HG02938 (cell line): ENCODE measurements at regions not wholly inside any gene's neighbourhood (a gene's known extent, or its start where the extent isn't known, plus 50 kb on each side); places are given as distances from the start of the nearest gene placed in this dataset.
A peak's percentile ranks its signal among the peaks of the same experiment; 100 is the strongest.

Source experiments
- ATAC-seq: cut with Tn5 transposase; IDR thresholded peaks from one replicate; pipeline ENCODE4 v1.9.1; 2021; ENCODE audit warnings: mild to moderate bottlenecking, moderate library complexity; ENCODE audit not compliant: unreplicated experiment

DNA sequence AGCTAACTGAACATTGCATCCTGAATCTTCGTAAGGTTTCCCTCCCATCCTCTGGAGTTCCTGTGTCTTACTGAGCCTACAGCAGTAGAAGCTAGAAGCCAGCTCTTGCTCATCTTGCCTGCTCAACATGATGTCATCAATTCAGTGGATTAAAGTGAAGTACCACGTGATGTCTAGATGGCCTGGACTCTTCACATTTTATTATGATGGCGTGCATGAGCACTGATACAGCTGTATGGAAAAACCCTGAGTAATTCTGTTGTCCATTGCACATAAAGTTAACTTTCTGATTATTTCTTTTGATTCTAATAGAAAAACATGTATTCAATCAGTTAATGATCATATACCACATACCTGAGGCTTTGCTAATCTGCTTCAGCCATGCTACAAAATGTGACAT is 2387.7 kb upstream of the TENM3 start:
- ATAC-seq: no peak

DNA sequence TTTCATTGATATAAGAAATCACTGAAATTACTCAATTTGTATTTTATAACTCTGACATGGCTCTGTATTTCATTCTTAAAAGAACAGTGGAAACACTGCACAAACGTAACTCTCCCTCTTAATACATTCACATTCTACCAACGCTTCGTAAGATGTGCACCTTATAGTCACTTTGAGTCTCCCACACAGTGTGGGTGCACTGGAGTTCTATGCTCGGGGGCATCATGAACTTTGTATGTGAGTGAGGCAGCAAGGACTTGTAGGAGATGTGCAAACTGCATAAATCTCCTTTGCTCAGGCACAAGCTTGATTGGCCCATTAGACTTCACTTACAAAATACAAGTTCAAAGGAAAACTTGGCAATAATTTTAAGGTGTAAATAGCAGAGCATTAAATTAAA is 2385.0 kb upstream of the TENM3 start:
- no peak for ATAC-seq

DNA sequence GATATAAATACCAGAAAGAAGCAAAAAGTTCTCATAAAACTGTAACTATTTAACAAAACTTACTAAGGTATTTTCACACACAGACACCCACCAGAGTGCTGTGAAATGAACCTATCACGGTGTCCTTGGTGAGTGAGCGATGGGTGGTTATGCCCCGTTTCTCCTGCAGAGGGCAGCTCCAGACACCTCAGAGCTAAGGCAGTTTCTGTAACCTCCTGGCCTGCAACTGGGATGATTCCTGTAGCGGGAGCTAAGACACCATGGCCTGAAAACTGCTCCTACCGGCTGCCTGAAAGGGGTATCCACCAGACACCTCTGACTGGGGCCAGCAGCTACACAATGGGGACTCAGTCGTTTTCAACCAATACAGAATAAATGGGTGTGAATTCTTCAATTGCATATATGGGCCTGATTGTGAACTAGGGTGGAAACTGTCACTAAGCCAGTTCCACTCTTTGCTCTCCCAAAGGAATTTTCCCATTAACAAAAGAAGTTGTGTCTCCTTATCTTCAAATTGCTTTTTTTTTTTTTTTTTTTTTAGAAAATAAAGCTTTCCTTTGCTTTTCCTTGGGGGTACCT is 2375.8 kb upstream of the TENM3 start:
- ATAC-seq: peak; percentile 99

DNA sequence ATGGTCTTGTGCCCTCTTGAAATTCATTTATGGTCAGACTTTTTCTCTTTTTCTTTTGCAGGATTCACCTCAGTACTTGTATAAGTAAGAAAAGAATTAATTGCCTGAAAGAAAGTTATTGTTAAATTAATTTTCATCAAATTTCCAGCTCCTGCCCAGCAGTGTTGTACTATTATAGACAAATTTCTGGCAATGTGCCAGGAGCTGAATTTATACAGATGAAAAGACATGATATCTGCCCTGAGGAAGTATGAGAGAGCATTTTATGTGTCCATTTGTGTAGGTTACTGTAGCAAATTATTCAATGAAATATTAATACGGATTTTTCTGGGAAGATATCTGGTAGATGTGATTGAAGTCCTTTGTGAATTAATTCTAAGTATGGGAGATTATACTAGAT is 2371.5 kb upstream of the TENM3 start:
- ATAC-seq: no peak

DNA sequence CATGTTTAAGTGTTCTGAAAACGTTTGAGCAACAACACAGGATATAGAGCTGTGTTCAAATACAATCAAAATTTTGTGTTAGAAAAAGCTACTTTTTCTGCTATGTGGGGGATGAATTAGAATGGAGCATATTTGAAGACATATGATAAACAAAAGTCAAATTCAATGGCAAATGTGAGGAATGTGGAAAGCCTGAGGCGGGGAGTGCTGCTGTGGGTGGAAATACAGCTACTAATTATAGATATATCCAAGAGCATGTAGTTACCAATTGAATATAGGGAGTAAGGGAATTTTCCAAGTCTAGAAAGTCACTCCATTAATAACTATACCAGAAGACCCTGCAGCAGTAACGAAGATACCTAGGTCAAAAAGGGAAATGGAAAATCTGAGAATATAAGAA is 2370.4 kb upstream of the TENM3 start:
- ATAC-seq: no peak

DNA sequence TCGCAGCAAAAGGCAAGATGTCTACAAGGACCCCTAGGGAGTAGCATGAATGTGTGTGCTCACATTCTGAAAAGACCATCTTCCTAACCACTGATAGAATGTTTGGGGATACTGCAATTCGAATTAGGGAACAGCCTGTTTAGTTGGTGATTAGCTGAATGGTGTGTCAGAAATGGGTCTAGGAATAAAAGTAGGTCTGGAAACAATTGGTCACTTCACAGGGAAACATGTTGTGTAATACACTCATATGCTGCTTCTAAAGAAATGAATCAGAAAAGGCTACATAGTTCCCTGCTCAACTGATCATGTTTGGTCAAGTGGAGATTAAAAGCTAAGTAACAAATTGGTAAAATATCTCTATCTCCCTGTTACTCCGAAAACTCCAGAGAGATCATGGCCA is 2362.4 kb upstream of the TENM3 start:
- no peak for ATAC-seq

DNA sequence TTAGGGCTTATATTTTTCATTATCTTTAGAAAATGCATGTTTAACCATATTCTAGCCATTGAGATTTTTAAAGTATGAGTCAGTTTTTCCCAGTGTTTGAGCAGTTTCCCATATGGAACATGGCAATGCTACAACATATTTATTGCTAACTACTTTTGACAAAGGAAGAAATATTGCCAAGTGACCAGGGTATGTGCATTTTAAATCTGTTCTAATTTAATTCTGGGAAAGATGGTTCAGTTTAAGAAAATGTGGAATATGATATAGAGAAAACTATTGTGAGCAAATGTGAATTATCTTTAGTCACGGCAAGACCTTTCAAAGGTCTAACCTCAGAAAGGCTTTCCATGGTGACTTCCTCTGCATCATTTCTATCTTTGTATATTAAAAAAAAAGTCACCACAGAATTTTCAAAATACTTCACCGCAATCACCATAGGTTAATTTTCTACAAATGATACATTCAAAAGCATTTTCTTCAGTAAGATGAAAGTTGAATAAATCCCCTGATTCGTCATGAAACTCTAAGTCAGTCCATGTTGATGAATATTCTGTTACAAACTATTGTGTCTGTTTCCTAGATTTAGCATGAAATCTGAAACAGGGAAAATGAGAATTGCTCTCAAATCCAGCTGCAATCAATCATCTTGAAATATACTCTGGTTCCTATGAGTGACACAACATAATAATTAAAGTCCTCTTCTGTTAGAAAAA is 2349.0 kb upstream of the TENM3 start:
- ATAC-seq: no peak

DNA sequence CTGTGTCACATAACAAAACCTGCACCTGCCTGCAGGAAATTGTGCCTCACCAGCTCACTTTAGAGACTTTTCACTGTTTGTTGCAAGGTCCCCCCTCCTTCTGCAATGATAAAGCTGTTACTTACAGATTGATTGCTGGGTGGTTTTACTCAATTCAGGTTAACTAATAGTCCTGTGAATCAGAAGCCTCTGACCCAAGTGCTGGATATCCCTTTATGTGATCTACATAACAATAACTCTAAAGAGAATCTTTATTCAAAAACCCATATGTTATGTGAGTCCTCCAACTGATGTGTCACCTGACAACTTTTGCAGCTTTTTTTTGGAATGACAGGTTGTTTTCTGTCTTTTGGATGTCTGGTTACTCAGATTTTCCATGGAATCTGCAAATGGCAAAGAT is 2323.6 kb upstream of the TENM3 start:
- ATAC-seq: no peak

DNA sequence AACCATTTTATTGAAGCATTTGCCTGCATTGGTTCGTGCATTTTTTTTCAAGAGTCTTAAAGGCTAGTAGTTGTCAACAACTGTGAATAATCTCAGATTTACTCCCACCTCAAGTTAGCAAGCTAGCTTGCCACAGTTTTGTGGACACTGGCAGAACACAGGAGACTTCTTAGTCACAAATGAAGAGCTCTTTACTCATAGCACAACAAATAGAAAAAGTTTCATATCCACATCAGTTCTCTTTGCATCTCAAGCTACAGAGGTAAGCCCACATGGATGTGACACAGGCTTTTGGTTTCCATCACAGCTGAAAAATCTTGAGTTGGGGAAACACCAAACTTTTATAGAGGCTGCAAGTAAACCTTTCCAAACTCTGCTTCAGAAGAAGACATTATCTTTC is 2315.7 kb upstream of the TENM3 start:
- ATAC-seq: peak; percentile 85

DNA sequence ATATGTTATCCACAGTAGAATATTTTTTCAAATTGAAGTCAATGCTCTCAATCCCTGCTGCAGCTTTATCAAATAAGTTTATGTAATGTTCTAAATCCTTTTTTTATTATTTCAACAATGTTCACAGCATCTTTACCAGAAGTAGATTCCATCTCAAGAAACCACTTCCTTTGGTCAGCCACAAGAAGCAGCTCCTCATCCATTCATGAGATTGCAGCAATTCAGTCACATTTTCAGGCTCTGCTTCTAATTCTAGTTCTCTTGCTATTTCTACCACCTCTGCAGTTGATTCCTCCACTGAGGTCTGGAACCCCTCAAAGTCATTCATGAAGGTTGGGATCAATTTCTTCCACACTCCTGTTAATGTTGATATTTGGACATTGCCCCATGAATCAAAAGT is 2301.3 kb upstream of the TENM3 start:
- ATAC-seq: no peak

DNA sequence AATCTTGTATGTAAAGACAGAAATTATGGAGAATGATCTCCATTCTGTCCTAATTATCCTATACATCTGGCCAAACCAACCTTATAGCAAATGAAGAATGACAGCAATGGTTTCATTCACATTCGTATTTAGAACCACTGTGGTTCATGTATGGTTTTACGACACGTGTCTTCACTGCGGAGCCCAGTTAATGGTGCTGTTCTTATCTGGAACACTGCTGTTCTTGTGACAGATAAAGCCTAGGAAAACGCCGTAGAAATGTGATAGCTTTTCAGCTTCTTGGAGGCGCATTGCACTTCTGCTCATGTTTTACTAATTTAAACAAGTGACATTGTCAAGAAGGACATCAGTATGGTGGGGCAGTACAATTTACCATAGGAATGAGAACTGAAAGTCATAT is 2266.4 kb upstream of the TENM3 start:
- ATAC-seq: no peak

DNA sequence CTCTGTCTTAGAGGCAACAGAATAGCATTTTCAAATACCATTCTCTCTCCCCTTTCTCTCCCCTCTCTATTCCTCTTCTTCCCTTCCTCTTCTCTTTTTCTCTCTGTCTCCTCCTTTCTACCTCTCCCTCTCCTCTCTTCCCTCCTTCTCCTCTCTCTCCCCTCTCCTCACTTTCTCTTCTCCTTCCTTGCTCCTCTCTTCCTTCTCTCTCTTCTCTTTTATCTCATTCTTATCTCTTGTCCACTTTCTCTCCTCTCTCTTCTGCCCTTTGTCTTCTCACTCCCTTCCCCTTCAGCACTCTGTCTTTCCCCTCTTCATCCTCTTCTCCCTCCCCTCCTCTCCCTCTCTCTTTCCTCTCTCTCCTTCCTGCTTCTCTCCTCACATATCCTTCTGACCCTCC is 2265.8 kb upstream of the TENM3 start:
- ATAC-seq: no peak

DNA sequence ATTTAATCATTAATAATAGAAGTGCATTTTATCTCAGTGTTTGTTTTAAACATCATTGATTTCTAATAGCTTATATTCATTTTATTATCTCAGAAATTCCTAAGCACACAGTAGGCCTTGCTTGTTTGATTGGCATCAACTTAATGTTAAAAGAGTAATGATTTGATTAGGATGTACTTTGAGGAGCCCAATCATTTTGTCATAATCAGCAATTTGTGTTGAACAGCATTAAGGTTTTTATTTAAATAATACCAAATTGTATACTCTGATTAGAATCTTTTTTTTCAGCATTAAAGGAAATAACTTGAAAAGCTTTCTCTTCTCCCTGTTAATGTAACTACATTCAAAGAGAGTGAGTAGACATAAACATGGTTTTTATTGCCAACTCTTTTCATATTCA is 2262.0 kb upstream of the TENM3 start:
- ATAC-seq: no peak

DNA sequence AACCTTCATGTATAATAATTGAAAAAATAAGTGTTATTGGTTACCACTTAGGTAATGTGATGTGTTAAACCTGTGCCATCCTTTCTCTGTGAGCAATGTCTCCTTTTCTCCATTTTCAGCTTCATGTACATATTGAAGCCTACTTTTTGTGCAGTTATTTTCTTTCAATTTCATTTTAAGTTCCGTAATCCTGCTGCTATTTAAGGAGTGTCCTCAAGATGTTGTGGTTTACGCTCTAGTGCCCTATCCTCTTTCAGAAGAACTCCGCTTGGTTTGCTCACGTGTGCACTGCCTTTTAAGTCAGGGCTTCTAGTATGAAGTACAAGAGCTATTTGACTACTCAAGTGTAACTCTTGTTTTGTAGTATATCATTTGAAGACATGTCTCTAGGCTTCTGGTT is 2253.2 kb upstream of the TENM3 start:
- ATAC-seq: peak; percentile 100

DNA sequence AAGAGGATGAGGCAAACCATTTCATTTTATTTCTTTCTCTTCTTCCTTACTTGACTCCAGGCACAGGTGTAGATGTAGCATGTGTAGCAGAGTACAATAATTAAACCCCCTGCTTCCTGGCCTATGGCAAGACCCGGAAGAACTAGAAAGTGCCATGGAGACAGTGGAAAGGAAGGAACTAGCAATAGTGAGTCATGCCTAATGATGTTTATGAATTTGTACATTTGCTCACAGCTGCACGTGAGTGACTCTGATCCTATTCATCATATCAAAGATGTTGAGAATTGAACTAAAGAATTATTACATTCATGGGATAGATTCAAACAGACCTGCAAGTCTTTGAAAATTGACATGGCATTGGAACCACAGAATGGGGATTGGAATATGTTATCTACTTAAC is 2233.9 kb upstream of the TENM3 start:
- no peak for ATAC-seq

DNA sequence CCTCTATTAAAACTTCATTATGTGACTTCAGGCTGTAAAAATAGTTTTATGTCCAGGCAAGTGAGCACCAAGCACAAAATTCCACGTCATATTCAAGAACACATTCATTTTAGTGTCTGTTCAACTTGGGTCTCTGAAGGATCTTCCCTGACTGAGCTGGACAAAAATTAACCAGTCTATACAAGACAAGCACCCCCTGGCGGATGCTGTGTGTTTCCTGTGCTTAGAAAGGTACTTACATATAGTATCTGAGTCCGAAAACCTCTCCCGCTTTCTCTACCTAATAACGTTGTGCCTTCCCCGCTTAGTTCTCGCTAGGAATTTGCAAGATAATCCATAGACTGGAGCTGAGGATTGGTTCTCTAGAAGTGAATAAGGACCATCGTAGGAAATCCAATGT is 2214.5 kb upstream of the TENM3 start:
- peak; percentile 75 for ATAC-seq

DNA sequence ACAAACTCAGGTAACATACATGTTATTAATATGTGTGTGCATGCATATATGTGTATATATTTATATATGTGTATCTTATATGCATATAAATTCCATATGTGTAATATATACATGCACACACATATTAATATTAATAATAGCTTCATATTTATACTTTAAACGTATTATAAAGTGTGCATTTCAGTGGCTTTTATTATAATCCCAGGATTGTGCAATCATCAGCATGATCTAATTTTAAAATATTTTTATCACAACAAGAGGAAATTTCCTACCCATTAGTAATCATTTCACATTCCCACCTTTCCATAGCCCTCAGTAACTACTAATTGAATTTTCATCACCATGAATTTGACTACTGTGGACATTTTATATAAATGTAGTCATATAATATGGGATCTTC is 2211.9 kb upstream of the TENM3 start:
- ATAC-seq: no peak

DNA sequence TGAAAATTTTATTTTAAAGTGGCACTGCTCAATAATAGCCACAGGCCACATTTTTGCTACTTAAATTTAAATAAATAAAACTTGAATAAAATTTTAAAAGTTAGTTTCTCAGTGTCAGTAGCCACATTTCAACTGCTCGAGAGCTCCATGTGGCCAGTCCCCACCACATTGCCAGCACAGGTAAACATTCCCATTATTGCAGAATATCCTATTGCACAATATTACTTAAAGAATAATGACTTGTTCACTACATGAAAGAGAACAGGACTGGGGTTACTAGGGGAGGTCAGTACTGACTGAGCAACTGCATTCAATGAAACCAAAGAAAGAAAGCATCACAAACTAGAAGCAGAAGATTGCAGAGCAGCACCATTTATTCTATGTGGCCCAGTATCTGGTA is 2201.6 kb upstream of the TENM3 start:
- ATAC-seq: no peak

DNA sequence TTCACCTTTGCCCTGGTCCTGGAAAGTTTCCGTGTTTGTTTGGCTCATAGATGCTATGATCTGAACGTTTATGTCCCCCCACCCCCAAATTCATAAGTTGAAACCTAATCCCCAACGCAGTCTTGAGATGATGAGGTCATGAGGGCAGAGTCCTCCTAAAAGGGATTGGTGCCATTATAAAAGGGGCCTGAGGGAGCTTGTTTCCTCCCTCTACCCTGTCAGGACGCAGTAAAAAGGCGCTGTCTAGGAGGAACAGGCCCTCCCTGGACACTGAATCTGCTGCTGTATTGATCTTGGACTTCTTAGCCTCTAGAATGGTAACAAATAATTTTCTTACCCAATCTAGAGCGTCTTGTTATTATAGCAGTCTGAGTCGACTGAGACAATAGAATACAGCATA is 2190.6 kb upstream of the TENM3 start:
- no peak for ATAC-seq

DNA sequence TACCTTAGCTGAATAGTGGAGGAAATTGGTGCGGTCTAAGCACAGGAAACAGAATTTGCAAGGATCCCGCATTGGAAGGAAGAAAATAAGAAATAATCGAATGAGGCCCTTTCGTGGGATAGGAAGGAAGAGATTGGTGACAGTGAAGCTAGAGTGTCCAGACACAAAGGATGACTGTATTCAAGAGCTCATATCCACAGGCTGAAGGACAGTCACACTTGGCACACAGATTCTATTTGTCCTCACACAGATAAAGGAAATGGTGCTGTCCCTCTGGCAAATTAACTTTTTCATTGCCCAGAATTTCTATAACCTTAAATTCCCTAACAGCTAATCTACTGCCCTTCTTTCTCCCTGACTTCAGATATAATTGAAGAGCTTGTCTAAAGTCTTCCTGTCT is 2188.9 kb upstream of the TENM3 start:
- ATAC-seq: no peak

DNA sequence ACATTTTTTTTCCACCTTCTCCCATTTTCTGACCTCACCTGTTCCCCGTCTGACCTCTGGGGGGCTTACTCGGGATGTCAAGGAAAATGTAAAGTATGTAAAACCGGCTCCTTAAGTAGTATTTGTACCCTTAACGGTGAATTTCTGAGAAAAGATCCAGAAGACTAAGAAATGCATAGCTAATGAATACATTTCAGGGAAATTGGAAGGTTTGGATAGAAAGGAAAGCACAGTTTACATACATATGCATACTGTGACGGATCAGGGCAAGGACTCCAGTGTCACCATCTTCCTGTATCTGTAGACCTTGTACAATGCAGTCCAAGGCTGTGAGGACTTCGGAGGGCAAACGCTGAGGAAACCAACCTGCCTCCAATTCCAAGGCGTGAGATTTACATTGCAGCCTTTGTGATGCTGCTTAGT is 2185.9 kb upstream of the TENM3 start:
- no peak for ATAC-seq

DNA sequence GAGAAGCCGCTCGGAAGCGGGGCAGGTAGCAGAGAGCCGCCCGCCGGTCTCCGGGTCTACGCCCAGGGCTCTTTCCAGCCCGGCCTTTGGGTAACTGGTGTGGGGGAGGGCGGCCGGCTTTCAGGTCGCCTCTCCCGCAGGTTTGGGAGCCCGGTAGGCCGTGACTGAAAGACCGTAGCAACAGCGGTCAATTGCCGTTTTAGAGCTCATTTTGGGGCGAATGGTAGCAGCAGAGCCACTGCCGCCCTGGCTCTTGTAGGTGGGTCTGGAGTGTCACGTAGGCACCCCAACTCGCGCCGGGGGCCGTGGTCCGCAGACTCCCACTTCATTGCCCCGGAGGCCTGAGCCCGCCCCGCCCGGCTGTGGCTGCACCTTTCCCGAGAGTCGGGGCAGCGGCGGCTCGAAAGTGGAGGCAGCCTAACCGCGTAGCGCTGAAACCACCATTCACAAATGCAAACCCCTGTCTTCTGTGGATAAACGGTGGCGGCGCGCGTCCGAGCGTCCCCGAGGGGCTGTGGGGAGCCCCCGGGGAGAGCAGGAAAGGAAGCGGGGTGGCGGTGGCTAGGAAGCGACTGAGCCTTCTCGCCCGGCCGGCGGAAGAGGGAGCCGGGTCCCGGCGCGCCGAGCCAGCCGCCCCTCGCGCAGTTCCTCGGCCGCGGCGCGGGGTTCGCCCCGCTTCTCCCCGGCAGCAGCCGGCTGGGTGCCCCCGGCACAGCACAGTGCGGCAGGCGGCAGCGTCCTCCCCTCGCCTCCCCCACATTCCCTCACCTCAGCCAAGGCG is 2185.1 kb upstream of the TENM3 start:
- peak; percentile 47 for ATAC-seq
